ENCODE measurements at regions not wholly inside any gene's neighbourhood (a gene's known extent, or its start where the extent isn't known, plus 50 kb on each side); places are given as distances from the start of the nearest gene placed in this dataset.
"Not testable (repeated sequence)": the region's sequence is repeated elsewhere in the genome, so short reads cannot be mapped to it uniquely, and the experiment has no call there.

DNA sequence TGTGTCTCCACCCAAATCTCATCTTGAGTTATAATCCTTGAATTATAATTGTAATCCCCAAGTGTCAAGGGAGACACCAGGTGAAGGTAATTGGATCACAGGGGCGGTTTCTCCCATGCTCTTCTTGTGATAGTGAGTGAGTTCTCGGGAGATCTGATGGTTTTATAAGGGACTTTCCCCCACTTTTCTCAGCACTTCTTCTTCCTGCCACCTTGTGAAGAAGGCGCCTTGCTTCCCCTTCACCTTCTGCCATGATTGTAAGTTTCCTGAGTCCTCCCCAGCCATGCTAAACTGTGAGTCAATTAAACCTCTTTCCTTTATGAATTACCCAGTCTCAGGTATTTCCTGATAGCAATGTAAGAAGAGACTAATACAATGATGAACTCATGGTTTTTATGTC, 175.5 kb upstream of the SVIL start:
- TF ChIP-seq, protein P1, sequence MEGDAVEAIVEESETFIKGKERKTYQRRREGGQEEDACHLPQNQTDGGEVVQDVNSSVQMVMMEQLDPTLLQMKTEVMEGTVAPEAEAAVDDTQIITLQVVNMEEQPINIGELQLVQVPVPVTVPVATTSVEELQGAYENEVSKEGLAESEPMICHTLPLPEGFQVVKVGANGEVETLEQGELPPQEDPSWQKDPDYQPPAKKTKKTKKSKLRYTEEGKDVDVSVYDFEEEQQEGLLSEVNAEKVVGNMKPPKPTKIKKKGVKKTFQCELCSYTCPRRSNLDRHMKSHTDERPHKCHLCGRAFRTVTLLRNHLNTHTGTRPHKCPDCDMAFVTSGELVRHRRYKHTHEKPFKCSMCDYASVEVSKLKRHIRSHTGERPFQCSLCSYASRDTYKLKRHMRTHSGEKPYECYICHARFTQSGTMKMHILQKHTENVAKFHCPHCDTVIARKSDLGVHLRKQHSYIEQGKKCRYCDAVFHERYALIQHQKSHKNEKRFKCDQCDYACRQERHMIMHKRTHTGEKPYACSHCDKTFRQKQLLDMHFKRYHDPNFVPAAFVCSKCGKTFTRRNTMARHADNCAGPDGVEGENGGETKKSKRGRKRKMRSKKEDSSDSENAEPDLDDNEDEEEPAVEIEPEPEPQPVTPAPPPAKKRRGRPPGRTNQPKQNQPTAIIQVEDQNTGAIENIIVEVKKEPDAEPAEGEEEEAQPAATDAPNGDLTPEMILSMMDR (IDR thresholded peaks at IDR 0.05): not testable (repeated sequence)
- not testable (repeated sequence) for TF ChIP-seq POLR2A (IDR thresholded peaks at IDR 0.05)
